Astrocyte (in vitro differentiated cells and primary cell): ENCODE measurements at regions not wholly inside any gene's neighbourhood (a gene's known extent, or its start where the extent isn't known, plus 50 kb on each side); places are given as distances from the start of the nearest gene placed in this dataset.

Experiments used
- EZH2 ChIP-seq: IDR thresholded peaks from 2 replicates; pipeline ENCODE4 v1.6.1; 2012; ENCODE audit warnings: mild to moderate bottlenecking, low read length, inconsistent platforms; ENCODE audit not compliant: insufficient read depth
- TF ChIP-seq, protein P1 (sequence below): IDR thresholded peaks from 2 replicates; pipeline ENCODE4 v1.5.1; 2011; ENCODE audit warnings: low read depth, mild to moderate bottlenecking, inconsistent platforms, low read length, moderate library complexity; ENCODE audit not compliant: insufficient read depth

DNA sequence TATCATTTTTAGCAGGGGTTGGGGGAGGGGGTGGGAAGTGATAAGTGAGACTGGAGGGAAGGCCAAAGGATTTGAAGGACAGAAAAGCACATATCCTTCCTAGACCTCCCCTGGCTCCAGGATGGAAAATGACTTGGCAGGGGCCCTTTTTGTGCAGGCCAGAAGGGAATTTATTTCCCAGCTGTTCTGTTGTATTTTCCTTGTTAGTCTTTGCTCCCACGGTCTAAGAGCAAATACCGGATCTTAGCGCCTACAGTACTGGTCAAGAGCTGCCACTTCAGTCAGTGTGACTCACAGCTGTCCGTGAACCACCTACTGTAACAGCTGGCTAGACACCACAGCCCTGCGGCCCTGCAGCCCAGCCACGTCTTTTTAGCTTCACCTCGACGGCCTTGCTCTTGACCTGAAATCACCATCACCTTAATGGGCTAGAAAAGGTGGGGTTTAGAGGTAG is 51.0 kb upstream of the ERRFI1 start:
- TF ChIP-seq, protein P1, sequence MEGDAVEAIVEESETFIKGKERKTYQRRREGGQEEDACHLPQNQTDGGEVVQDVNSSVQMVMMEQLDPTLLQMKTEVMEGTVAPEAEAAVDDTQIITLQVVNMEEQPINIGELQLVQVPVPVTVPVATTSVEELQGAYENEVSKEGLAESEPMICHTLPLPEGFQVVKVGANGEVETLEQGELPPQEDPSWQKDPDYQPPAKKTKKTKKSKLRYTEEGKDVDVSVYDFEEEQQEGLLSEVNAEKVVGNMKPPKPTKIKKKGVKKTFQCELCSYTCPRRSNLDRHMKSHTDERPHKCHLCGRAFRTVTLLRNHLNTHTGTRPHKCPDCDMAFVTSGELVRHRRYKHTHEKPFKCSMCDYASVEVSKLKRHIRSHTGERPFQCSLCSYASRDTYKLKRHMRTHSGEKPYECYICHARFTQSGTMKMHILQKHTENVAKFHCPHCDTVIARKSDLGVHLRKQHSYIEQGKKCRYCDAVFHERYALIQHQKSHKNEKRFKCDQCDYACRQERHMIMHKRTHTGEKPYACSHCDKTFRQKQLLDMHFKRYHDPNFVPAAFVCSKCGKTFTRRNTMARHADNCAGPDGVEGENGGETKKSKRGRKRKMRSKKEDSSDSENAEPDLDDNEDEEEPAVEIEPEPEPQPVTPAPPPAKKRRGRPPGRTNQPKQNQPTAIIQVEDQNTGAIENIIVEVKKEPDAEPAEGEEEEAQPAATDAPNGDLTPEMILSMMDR = no peak
- TF ChIP-seq EZH2 = no peak
